Fibroblast of lung (primary cell): ENCODE measurements at regions not wholly inside any gene's neighbourhood (a gene's known extent, or its start where the extent isn't known, plus 50 kb on each side); places are given as distances from the start of the nearest gene placed in this dataset.

ENCODE experiments used
- DNase-seq, 2 donors: peaks; one replicate each; pipeline versions ENCODE4 v3.0.0 to v3.0.0-alpha.2; 2010; ENCODE audit warnings: low read depth in 2 of 2
- H2AFZ ChIP-seq: 2 replicates; pipeline ENCODE4 v1.5.1; 2012; ENCODE audit warnings: low read length, control low read depth, inconsistent platforms
- H3K27ac ChIP-seq: 2 replicates; pipeline ENCODE4 v1.5.1; 2011; ENCODE audit warnings: low read length, control low read depth; ENCODE audit not compliant: insufficient read depth
- H3K27me3 ChIP-seq: 2 replicates; pipeline ENCODE4 v1.5.1; 2011; ENCODE audit warnings: mild to moderate bottlenecking, low read length; ENCODE audit not compliant: control insufficient read depth, insufficient read depth
- H3K36me3 ChIP-seq: 2 replicates; pipeline ENCODE4 v1.5.1; 2011; ENCODE audit warnings: low read length; ENCODE audit not compliant: control insufficient read depth, insufficient read depth
- H3K4me1 ChIP-seq: 2 replicates; pipeline ENCODE4 v1.5.1; 2011; ENCODE audit warnings: low read length; ENCODE audit not compliant: control insufficient read depth, insufficient read depth; ENCODE audit errors: extremely low read depth
- H3K4me2 ChIP-seq: 2 replicates; pipeline ENCODE4 v1.5.1; 2011; ENCODE audit warnings: low read length, control low read depth; ENCODE audit not compliant: insufficient read depth; ENCODE audit errors: extremely low read depth
- H3K4me3 ChIP-seq, 4 experiments: fragments of 200-600 bp in 1 of 4; sonication (generic) in 1 of 4; replicated peaks in 1 of 4; 2 replicates each; pipeline ENCODE4 v1.5.1; 2011 to 2016; ENCODE audit warnings: low read length in 4 of 4, low read depth in 3 of 4, mild to moderate bottlenecking in 3 of 4, control low read depth in 2 of 4, inconsistent platforms in 1 of 4, mixed read lengths in 1 of 4; ENCODE audit not compliant: insufficient read depth in 1 of 4; ENCODE audit errors: control extremely low read depth in 1 of 4
- H3K79me2 ChIP-seq: 2 replicates; pipeline ENCODE4 v1.5.1; 2012; ENCODE audit warnings: mild to moderate bottlenecking, low read length, inconsistent platforms; ENCODE audit not compliant: control insufficient read depth, insufficient read depth
- H3K9ac ChIP-seq: 2 replicates; pipeline ENCODE4 v1.5.1; 2011; ENCODE audit warnings: mild to moderate bottlenecking, low read length, control low read depth; ENCODE audit not compliant: insufficient read depth
- H3K9me3 ChIP-seq: 2 replicates; pipeline ENCODE4 v1.5.1; 2012; ENCODE audit warnings: low read depth, low read length; ENCODE audit not compliant: control insufficient read depth, insufficient read depth
- H4K20me1 ChIP-seq: 2 replicates; pipeline ENCODE4 v1.5.1; 2011; ENCODE audit warnings: low read length; ENCODE audit not compliant: control insufficient read depth, insufficient read depth; ENCODE audit errors: extremely low read depth
- EZH2 ChIP-seq: IDR thresholded peaks from 2 replicates; pipeline ENCODE4 v1.5.1; 2012; ENCODE audit warnings: low read length, control low read depth, mild to moderate bottlenecking; ENCODE audit errors: missing control alignments
- TF ChIP-seq, protein P1 (sequence below), 2 donors: IDR thresholded peaks in 1 of 2; conservative IDR thresholded peaks in 1 of 2; 1 replicate in 1 of 2; 2 replicates in 1 of 2; pipeline ENCODE4 v1.5.1; 2011 to 2012; ENCODE audit warnings: low read length in 2 of 2, control low read depth in 1 of 2, inconsistent platforms in 1 of 2, low read depth in 1 of 2, mild to moderate bottlenecking in 1 of 2

DNA sequence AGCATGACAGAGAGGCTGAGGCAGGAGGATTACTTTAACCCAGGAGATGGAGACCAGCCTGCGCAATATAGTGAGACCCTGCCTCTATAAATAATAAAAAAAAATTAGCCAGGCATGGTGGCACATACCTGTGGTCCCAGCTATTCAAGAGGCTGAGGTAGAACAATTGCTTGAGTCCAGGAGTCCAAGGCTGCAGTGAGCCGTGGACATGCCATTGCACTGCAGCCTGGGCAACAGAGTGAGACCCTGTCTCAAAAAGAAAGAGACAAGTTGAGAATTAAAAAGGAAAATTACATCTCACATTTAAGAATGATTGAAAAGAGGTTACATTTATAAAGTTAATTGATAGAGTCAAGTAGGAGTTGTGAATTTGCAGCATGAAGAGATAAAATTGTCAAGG is 91.4 kb upstream of the TMPO start:
- Histone ChIP-seq H3K4me2 (no peak overlapping the region), H3K9ac (no peak overlapping the region)

DNA sequence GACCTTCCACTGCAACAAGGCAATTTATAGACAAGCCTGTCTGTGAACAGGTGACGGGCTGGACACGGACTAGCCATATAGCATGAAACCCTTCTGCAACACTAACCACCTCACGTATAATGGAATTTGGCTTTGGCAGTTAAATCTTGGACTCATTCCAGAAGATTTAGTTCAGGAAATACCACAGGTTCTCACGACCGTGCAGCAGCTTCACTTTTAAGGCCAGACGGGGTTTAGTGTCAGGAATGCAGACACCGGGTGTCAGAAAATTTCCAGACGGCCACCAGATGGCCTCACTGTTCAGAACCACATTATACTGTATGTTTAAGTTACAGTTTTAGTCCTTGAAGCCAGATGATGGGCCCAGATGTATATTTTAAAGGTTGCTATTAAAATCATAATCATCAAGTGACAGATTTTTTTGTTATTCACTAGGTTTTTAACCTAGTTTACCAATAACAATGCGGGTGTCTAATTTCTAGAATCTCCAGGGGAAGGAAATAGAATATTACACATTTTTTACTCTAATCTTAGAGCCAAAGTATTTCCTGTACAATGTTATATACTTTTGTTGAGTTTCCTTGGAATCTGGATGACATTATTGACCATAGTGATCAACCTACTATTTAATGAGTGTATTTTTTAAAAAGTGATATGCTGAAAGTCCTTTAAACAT is 90.5 kb upstream of the TMPO start:
- peak; percentile 68 to 87 for DNase-seq
- H3K27ac ChIP-seq: no peak overlapping the region

More for the DNA sequence above, 91.4 kb upstream of the TMPO start:
- Histone ChIP-seq H3K36me3 (no peaks in the 10 kb centered on the region), H3K4me1 (peaks cover 2% of the 10 kb centered on the region), H3K9me3 (no peaks in the 10 kb centered on the region), H3K27me3 (no peaks in the 10 kb centered on the region), H2AFZ (no peak overlapping the region), H3K27ac (no peak overlapping the region), H4K20me1 (no peaks in the 10 kb centered on the region), H3K4me3 (no peak overlapping the region), H3K79me2 (no peaks in the 10 kb centered on the region)
- DNase-seq: no peak
- TF ChIP-seq, protein P1, sequence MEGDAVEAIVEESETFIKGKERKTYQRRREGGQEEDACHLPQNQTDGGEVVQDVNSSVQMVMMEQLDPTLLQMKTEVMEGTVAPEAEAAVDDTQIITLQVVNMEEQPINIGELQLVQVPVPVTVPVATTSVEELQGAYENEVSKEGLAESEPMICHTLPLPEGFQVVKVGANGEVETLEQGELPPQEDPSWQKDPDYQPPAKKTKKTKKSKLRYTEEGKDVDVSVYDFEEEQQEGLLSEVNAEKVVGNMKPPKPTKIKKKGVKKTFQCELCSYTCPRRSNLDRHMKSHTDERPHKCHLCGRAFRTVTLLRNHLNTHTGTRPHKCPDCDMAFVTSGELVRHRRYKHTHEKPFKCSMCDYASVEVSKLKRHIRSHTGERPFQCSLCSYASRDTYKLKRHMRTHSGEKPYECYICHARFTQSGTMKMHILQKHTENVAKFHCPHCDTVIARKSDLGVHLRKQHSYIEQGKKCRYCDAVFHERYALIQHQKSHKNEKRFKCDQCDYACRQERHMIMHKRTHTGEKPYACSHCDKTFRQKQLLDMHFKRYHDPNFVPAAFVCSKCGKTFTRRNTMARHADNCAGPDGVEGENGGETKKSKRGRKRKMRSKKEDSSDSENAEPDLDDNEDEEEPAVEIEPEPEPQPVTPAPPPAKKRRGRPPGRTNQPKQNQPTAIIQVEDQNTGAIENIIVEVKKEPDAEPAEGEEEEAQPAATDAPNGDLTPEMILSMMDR (conservative IDR thresholded peaks at IDR 0.05 in 1 of 2, IDR thresholded peaks at IDR 0.05 in 1 of 2; ENCODE audit: low read depth in 1 of 2, low read length in 2 of 2): no peak
- TF ChIP-seq EZH2: no peak

DNA sequence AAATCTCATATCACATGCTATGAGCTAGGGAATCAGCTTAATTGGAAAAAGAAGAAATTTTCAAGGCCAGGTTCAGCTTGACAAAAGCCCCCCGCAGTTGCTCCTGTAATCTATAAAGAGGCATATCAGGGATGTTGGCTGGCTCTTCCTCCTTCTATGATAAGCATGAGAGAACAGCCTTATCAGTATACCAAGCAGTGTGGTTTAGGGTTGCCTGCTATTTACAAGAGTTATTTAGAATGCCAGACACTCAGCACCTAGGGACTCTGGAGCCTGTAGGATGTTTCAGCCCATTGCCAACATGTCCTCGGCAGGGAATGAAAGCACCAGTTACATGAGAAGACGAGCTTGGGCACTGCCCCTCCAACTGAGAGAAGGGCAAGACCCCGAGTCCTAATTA is 89.5 kb upstream of the TMPO start:
- no peak for DNase-seq
- Histone ChIP-seq H3K9ac (no peak overlapping the region), H2AFZ (no peak overlapping the region)

More for the DNA sequence above, 90.5 kb upstream of the TMPO start:
- no peak overlapping the region for H3K4me2 ChIP-seq
- H3K9me3 ChIP-seq: no peaks in the 10 kb centered on the region
- no peaks in the 10 kb centered on the region for H3K36me3 ChIP-seq
- no peaks in the 10 kb centered on the region for H3K27me3 ChIP-seq
- no peak overlapping the region for H2AFZ ChIP-seq
- H3K4me1 ChIP-seq: no peaks in the 10 kb centered on the region
- TF ChIP-seq EZH2: no peak
- TF ChIP-seq, protein P1 (conservative IDR thresholded peaks at IDR 0.05 in 1 of 2, IDR thresholded peaks at IDR 0.05 in 1 of 2; ENCODE audit: low read depth in 1 of 2, low read length in 2 of 2): peak; percentile 65 to 73
- H3K79me2 ChIP-seq: no peaks in the 10 kb centered on the region
- H4K20me1 ChIP-seq: no peaks in the 10 kb centered on the region
- no peak overlapping the region for H3K9ac ChIP-seq
- H3K4me3 ChIP-seq: no peak overlapping the region

More for the DNA sequence above, 89.5 kb upstream of the TMPO start:
- Histone ChIP-seq H4K20me1 (no peaks in the 10 kb centered on the region), H3K27me3 (no peaks in the 10 kb centered on the region), H3K4me2 (no peak overlapping the region), H3K27ac (no peak overlapping the region), H3K36me3 (no peaks in the 10 kb centered on the region), H3K4me1 (no peaks in the 10 kb centered on the region), H3K9me3 (no peaks in the 10 kb centered on the region), H3K4me3 (no peak overlapping the region), H3K79me2 (no peaks in the 10 kb centered on the region)
- TF ChIP-seq, protein P1 (conservative IDR thresholded peaks at IDR 0.05 in 1 of 2, IDR thresholded peaks at IDR 0.05 in 1 of 2; ENCODE audit: low read depth in 1 of 2, low read length in 2 of 2): no peak
- TF ChIP-seq EZH2: no peak
